AML-193 (cell line): ENCODE measurements at regions not wholly inside any gene's neighbourhood (a gene's known extent, or its start where the extent isn't known, plus 50 kb on each side); places are given as distances from the start of the nearest gene placed in this dataset.

Experiments
- DNase-seq, 2 experiments: peaks; one replicate each; lab custom pipeline; 2025; lab: John Stamatoyannopoulos, UW

GRCh38 chr13:73390100-73390499 is 331.3 kb downstream of the KLF5 start:
- no peak for DNase-seq

DNA sequence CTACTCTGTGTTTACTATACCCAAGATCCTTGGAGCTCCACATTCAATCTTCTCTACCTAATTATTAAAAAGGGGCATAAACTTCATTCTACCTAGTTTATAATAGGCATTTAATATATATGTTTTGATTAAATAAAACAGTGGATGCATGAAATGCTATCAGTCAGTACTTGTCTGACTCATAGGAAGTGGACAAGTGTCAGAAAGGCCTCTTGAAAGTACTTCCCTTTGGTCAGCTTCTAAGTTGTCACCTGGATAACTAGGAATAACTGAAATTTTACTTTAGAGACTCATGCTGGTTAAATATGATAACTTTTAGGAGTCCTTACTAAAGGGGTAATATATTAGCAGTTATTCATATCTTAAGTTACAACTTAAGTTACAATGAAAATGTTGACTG is 329.8 kb downstream of the KLF5 start:
- DNase-seq: no peak

DNA sequence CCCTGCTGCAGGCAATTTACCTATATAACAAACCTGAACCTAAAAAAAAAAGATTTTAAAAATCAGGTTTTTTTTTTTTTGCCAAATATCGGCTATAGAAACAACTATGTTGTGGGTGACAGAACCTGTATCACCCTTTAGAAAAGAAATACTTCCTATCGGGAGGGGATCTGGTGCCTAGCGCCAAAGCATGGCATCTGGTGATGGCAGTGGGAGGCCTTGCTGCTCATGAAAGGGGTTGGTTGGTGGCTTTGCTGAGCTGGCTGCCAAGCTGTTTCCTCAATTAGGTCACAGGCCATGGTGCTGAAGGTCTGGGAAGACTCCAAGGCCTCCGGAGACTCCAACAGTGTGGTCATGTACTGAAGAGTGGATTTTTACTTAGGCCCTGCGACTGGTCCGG is 328.5 kb downstream of the KLF5 start:
- no peak for DNase-seq

- DNase-seq: no peak
Measured at GRCh38 chr13:73385848-73386247, 327.0 kb downstream of the KLF5 start.

DNA sequence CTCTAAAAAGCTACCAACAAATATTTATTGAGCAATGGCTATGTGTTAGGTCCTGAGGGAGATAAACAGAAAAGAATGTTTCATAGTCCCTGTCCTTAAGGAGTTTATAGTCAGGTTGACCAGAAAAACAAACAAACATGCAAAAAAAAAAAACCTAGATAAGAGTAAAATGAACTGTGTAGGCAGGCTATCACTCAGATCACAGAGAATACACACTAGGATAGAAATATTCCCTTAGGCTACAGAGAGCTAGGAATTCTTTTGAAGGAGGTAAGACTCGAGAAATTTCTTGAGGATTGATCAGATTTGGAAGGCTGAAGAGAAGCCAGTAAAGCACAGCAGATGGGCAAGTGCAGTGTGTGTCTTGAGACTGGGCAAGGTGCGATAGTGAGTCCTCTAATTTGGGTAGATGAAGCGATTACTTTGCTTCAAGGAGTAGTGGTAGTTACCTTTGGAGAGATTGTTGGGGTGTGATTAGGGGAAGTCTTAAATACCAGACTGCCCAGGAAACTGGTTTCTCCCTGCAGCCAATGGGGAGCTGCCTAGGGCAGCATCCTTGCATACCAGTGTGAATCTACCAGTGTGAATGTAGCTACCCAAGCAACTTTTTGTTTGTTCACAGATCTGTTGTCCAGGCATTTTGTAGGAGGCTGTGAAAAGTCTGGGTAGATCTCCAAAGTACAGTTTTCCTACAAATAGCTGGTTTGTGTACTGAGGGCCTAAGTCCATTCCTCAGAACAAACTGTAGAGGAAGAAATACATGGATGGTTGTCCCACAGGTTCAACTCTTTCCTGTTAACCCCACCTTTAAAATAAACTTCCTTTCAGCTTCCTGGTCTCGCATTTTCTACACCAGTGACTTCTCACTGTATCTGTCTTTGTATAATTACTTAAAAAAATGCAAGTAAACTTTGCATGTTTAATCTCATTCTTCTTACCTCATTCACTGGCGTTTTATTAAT is 314.1 kb downstream of the KLF5 start:
- no peak for DNase-seq

DNA sequence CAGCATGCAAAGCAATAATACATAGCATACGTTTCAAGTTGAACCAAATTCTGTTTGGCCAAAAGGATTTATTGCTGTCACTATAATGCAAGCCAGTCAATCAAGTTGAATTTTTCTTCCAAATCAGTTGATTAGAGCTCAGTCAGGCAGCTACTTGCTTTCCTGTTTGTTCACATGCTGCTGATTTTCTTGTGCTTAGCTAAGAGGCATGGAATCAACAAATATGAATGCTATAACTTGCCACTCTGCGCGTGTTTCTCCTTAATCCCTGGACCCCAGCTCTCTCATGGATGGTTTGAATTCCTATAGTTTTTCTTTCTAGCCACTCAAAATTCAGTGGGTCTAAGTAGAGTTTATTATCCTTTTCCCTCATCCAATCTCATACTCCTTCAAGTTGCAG is 311.3 kb downstream of the KLF5 start:
- DNase-seq: no peak

DNA sequence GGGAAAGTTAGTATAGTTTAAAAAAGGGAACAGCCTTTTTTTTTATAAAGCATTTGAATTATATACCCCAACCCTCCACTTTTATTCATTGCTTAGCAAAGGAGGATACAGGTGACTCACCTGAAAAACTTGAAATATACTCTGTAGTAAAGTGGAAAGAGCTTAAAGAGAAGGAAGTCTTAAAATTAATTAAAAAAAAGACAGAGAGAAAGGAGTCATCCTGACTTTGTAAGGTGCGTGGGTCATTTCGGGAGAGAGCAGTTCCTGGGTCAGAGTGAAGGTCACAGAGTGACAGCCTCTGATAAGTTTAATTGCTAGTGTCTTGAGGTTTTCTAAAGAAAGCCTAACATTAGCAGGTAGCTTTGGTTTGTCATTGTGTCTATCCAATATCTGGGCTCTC is 310.3 kb downstream of the KLF5 start:
- DNase-seq: no peak

- DNase-seq: no peak
Measured at GRCh38 chr13:73368608-73369007, 309.8 kb downstream of the KLF5 start.

DNA sequence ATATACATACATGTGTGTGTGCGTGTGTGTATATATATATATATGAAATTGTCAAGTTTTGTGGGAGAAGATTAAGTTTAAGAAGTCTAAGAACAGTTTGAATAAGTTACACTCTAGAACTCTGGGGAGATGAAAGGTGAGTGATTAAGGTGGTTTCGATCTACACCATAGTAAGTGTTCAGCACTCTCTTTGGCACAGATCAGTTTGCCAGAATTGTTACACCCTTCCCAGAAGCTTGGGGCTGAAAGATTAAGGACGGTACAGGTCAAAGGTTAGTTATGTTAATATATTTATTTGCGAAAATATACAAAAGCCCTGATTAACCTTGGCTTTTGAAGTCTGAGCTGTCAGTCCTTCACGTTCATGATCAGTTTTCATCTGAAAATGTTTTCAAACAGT is 309.1 kb downstream of the KLF5 start:
- DNase-seq: no peak

DNA sequence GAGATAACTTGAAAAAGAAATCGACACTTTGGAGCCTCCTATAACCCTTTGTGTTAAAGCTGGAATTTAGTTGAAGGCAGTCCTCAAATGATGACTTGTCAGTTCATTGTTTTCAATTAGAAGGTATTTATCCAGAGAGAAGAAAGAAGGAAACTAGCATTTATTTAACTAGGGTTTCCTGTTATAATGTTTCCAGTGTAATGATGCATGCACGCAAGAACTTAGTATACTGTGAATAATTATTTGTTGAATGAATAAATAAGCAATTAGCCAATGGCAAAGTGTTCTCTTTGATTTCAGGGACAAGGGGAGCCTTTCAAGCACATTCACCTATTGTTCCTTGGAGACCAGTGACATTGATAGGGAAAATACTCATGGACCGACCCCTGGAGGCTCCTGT is 307.4 kb downstream of the KLF5 start:
- no peak for DNase-seq

DNA sequence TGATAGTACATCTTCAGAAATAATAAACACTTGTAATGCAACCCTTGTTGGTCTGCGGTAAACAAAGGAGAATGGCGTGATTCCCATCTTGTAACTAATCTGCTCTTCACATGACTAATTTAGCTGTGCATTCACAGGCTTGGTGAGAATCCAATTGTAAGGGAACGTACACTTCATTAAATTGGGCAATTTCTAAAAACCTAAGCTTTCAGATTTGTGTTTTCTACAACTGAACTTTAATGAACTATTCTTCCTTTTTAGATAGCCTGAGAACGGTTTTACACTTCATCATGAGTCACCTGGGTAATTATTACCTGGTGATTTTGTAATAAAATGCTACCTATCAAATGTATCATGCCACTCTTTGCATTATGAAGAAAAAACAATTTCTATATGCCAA is 306.9 kb downstream of the KLF5 start:
- DNase-seq: no peak

DNA sequence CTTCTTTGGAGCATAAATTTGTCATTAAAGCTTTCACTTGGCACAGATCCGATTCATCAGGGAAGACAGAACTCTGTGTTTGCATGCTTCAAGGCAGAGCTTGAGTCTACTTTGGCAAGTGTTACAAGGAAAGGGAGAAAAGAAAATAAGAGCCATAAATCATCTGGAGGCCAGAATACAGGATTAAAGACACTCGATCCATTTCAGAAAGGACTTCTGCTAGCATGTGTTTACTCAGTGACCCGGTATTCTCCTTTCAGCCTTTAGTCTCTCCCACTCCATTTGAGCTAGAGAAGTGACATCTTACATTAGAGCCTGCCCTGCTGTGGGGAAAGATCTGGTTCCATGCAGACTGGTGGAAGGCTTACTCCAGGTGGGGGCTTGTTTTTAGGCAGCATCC is 306.4 kb downstream of the KLF5 start:
- no peak for DNase-seq

DNA sequence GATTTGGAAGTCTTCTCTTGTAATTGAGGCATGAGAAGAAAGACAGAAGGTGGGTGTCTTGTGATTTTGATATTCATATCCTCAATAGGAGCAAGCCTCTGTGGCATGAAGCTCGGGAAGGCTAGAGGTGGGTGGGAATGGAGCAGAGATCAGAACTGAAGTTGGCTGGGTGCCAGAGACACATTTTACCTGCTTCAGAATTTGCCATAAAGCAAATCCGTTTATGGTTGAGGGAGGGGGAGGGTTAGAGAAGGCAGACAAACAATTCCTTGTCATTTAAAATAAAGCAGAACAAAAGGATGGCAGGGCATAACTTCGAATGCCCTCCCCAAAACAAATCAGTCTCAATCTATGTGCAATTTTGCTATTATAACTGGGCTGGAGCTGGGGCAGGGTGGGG is 305.9 kb downstream of the KLF5 start:
- no peak for DNase-seq

DNA sequence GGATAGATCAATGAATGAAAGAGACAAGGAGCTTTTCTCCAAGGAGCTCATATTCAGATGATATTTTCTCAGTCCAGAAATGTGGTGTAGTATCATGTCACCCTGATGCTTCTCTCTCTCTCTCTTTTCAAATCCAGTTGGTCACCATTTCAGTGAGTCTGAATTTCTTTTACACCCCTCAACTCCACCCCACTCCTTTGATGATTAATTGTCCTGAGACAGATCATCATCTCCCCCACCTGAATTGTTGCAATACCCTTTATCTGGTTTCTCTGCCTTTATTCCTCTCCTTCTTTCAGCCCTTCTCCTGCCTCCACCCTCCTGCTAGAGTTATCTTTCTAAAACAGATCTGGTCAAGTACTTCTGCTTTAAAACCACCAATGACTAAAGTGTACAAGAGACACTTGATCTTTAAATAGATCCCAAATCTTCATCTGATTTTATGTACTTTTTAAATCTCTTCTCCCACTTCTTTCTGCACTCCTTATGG is 299.8 kb downstream of the KLF5 start:
- DNase-seq: no peak

DNA sequence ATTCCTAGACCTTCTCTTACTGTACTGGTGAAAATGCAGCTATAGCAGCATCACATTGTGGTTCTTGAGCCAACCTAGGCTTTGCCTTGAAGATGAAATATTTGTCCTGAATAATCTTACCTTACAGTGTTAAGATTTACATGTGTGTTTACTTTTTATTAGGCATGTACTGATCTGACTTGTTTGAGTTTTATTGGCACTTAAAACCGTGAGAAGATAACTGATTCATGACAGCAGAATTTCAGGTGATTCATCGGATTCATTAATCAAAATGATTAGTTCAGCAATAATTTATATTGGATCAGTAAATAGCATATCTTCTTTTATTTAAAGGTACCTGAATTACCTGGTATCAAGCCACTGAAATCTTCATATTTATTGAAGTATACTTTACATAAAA is 296.3 kb downstream of the KLF5 start:
- DNase-seq: no peak

GRCh38 chr13:73351730-73352129 is 292.9 kb downstream of the KLF5 start:
- DNase-seq: no peak

DNA sequence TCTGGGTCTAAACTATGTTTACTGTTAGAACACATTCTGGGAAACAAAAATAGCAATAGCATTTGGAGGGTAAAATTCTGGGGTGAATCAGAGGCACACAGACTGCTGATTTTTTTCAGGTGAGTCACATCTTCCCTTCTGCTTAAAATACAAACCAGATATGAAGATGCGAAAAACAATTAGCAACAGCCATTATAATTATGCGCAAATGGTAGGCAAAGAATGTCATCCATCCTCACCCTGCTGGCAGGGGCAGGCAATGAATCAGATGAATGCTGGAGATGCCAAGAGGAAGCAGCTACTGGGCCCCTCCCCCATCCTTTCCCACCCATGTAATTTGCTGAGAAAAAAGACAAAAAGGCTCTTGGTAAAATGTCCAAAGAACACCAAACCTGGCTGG is 282.9 kb downstream of the KLF5 start:
- DNase-seq: no peak

DNA sequence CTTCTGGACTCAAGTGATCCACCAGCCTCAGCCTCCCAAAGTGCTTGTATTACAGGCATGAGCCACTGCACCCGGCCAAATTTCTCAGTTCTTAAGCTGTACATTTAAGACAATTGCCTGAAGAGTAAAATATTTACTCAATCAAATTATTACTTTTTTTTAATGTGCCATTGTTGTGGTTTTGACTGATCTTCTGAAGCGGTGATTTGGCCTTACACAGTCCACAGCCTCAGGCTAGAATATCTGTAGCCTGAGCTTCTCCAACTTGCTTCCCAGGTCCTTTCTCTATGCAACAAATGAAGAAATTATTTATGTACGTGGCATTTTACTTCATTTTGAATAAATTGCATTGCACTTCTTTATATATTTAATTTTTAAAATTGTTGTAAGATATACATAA is 281.3 kb downstream of the KLF5 start:
- DNase-seq: no peak

DNA sequence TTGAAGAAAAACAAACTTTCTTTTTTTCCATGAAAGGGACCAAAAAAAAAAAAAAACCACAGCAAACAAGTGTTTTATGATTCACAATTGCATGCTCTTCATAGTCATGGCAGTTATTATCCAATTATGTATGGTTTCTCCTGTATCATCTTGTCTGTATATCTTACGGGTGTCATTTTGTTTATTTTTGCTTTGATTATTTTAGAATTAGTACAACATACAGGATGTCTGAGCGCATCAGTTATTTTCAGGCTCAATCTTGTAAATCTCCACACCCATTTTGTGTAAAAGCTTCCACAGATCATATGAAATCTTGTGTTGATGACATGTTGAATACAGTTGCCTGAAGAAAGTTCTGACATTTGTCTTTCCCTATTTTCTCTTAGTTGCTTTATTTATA is 280.3 kb downstream of the KLF5 start:
- DNase-seq: no peak

DNA sequence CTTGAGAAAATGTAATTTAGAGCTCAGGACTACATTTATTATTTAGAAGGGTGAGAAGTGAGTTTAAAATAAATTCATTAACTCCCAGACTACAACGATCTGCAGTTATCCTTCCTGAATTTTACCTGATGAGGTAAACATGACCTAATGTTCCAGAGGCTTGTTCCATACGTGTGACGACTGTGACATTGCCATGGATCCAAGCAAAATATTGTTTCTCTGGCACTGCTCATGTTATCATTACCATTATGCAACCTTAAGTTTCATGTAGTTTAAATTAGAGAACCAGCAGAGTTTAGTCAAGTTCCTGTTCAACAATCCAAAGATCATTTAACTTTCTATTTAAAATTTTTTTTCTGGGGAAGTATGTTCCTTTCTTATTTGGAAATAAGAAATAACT is 279.6 kb downstream of the KLF5 start:
- no peak for DNase-seq

DNA sequence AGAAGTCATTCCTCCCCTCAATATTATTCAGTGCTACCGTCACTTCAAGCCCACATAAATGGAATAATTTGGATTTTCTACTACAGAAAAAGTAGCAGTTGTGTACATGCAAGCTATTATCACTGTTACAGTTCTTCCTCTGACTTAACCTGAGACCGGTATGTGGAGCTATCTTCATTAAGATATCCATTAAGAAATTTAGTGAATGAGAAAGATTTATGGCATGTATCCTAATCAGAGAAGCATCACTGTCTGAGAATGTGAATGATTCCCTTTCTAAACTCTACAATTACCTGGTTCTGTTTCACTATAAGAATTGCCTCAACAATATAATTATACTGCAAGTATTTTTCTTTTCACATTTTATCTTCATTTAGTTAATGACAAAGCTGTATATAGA is 278.7 kb downstream of the KLF5 start:
- DNase-seq: no peak

GRCh38 chr13:73336773-73337172 is 278.0 kb downstream of the KLF5 start:
- no peak for DNase-seq

GRCh38 chr13:73335944-73336343 is 277.1 kb downstream of the KLF5 start:
- no peak for DNase-seq

- no peak for DNase-seq
Measured at GRCh38 chr13:73335210-73335609, 276.4 kb downstream of the KLF5 start.
